Trophoblast cell (in vitro differentiated cells and primary cell): ENCODE measurements at regions not wholly inside any gene's neighbourhood (a gene's known extent, or its start where the extent isn't known, plus 50 kb on each side); places are given as distances from the start of the nearest gene placed in this dataset.
"Not testable (repeated sequence)": the region's sequence is repeated elsewhere in the genome, so short reads cannot be mapped to it uniquely, and the experiment has no call there.

Experiments used
- DNase-seq, 2 donors: peaks; one replicate each; pipeline ENCODE4 v3.0.0-alpha.2; 2016
- H2AFZ ChIP-seq: 2 replicates; pipeline ENCODE4 v1.6.1; 2013; ENCODE audit warnings: low read length, moderate library complexity, mild to moderate bottlenecking; ENCODE audit not compliant: insufficient read depth, poor library complexity
- H2AK5ac ChIP-seq: 2 replicates; pipeline ENCODE4 v1.6.1; 2013; ENCODE audit warnings: mild to moderate bottlenecking, low read length
- H2BK120ac ChIP-seq: 2 replicates; pipeline ENCODE4 v1.6.1; 2013; ENCODE audit warnings: low read length, mild to moderate bottlenecking, moderate library complexity; ENCODE audit not compliant: insufficient read depth, poor library complexity
- H2BK12ac ChIP-seq: 2 replicates; pipeline ENCODE4 v1.6.1; 2013; ENCODE audit warnings: mild to moderate bottlenecking, low read length, moderate library complexity
- H2BK5ac ChIP-seq: 2 replicates; pipeline ENCODE4 v1.6.1; 2013; ENCODE audit warnings: low read length, low read depth, moderate library complexity, mild to moderate bottlenecking; ENCODE audit not compliant: poor library complexity
- H3K14ac ChIP-seq: 2 replicates; pipeline ENCODE4 v1.6.1; 2013; ENCODE audit warnings: mild to moderate bottlenecking, low read length
- H3K18ac ChIP-seq: 2 replicates; pipeline ENCODE4 v1.6.1; 2013; ENCODE audit warnings: mild to moderate bottlenecking, low read length
- H3K23ac ChIP-seq: 2 replicates; pipeline ENCODE4 v1.6.1; 2013; ENCODE audit warnings: low read length
- H3K27ac ChIP-seq: 2 replicates; pipeline ENCODE4 v1.5.1; 2013; ENCODE audit warnings: low read depth, mild to moderate bottlenecking, inconsistent platforms, low read length, moderate library complexity
- H3K27me3 ChIP-seq: 2 replicates; pipeline ENCODE4 v1.6.1; 2013; ENCODE audit warnings: inconsistent platforms, mild to moderate bottlenecking, low read length, moderate library complexity; ENCODE audit not compliant: insufficient read depth
- H3K36me3 ChIP-seq, 2 experiments: 1 replicate in 1 of 2; 2 replicates in 1 of 2; pipeline ENCODE4 v1.6.1; 2013; ENCODE audit warnings: low read length in 2 of 2, mild to moderate bottlenecking in 2 of 2, moderate library complexity in 1 of 2; ENCODE audit not compliant: insufficient read depth in 2 of 2, control insufficient read depth in 1 of 2
- H3K4ac ChIP-seq: 2 replicates; pipeline ENCODE4 v1.6.1; 2013; ENCODE audit warnings: low read depth, mild to moderate bottlenecking, low read length, moderate library complexity
- H3K4me1 ChIP-seq, 2 experiments: 1 replicate in 1 of 2; 2 replicates in 1 of 2; pipeline ENCODE4 v1.6.1; 2013; ENCODE audit warnings: low read length in 2 of 2, mild to moderate bottlenecking in 2 of 2, moderate library complexity in 1 of 2; ENCODE audit not compliant: insufficient read depth in 2 of 2, control insufficient read depth in 1 of 2
- H3K4me2 ChIP-seq: 2 replicates; pipeline ENCODE4 v1.6.1; 2013; ENCODE audit warnings: inconsistent platforms, mild to moderate bottlenecking, low read length, moderate library complexity
- H3K4me3 ChIP-seq: 2 replicates; pipeline ENCODE4 v1.5.1; 2013; ENCODE audit warnings: mild to moderate bottlenecking, low read depth, low read length, inconsistent platforms
- H3K79me1 ChIP-seq: one replicate; pipeline ENCODE4 v1.6.1; 2013; ENCODE audit warnings: low read length
- H3K79me2 ChIP-seq: 2 replicates; pipeline ENCODE4 v1.6.1; 2013; ENCODE audit warnings: low read length, mild to moderate bottlenecking; ENCODE audit not compliant: control insufficient read depth, insufficient read depth, poor library complexity
- H3K9ac ChIP-seq: 2 replicates; pipeline ENCODE4 v1.6.1; 2013; ENCODE audit warnings: mild to moderate bottlenecking, low read length
- H3K9me3 ChIP-seq: 2 replicates; pipeline ENCODE4 v1.6.1; 2013; ENCODE audit warnings: low read depth, mild to moderate bottlenecking, control low read depth, inconsistent platforms, low read length; ENCODE audit not compliant: insufficient read depth
- H4K12ac ChIP-seq: 2 replicates; pipeline ENCODE4 v1.6.1; 2013; ENCODE audit warnings: low read depth, mild to moderate bottlenecking, low read length, moderate library complexity
- H4K8ac ChIP-seq: 2 replicates; pipeline ENCODE4 v1.6.1; 2013; ENCODE audit warnings: low read depth, mild to moderate bottlenecking, low read length, moderate library complexity
- H4K91ac ChIP-seq: one replicate; pipeline ENCODE4 v1.6.1; 2013; ENCODE audit warnings: low read depth, mild to moderate bottlenecking, low read length, moderate library complexity
- WGBS: extraction: QIAGEN DNeasy Blood & Tissue Kit; methylation state at CpG from one replicate; pipeline ENCODE4 v1.1.7; 2013; ENCODE audit warnings: missing lambda C conversion rate; ENCODE audit not compliant: insufficient read length, insufficient coverage; ENCODE audit errors: extremely low coverage; 5-methylcytosine and 5-hydroxymethylcytosine counted together

GRCh38 chr2:12487253-12488004, 229.3 kb upstream of the TRIB2 start:
- Histone ChIP-seq H2AK5ac (no peak overlapping the region), H3K79me1 (no peaks in the 10 kb centered on the region), H3K23ac (no peak overlapping the region), H3K9ac (no peak overlapping the region), H3K4ac (no peak overlapping the region), H3K9me3 (no peaks in the 10 kb centered on the region), H2AFZ (no peak overlapping the region), H2BK12ac (no peak overlapping the region), H3K4me1 (peaks cover 0 to 6% of the 10 kb centered on the region in 2 experiments), H4K8ac (no peak overlapping the region), H3K18ac (no peak overlapping the region), H2BK5ac (no peak overlapping the region), H2BK120ac (no peak overlapping the region), H3K36me3 (no peaks in the 10 kb centered on the region), H3K4me3 (no peak overlapping the region), H3K79me2 (no peaks in the 10 kb centered on the region), H3K4me2 (no peak overlapping the region), H4K12ac (no peak overlapping the region), H4K91ac (no peak overlapping the region), H3K27ac (no peak overlapping the region), H3K27me3 (no peaks in the 10 kb centered on the region), H3K14ac (no peak overlapping the region)
- DNase-seq: no peak
- WGBS: no CpG with 5 or more reads among the region's 8 CpGs

- Histone ChIP-seq H3K27me3 (no peaks in the 10 kb centered on the region), H4K12ac (no peak overlapping the region), H2AK5ac (no peak overlapping the region), H3K4me3 (no peak overlapping the region), H3K14ac (no peak overlapping the region), H3K79me1 (no peaks in the 10 kb centered on the region), H2BK12ac (no peak overlapping the region), H4K91ac (no peak overlapping the region), H3K36me3 (no peaks in the 10 kb centered on the region), H3K9me3 (no peaks in the 10 kb centered on the region), H3K18ac (no peak overlapping the region), H3K4me2 (no peak overlapping the region), H3K79me2 (no peaks in the 10 kb centered on the region), H3K9ac (no peak overlapping the region), H3K23ac (no peak overlapping the region), H3K4ac (no peak overlapping the region), H3K27ac (no peak overlapping the region), H2BK120ac (no peak overlapping the region), H3K4me1 (peaks cover 0 to 6% of the 10 kb centered on the region in 2 experiments), H2BK5ac (no peak overlapping the region), H4K8ac (no peak overlapping the region), H2AFZ (no peak overlapping the region)
- WGBS: no CpG with 5 or more reads among the region's 12 CpGs
- no peak for DNase-seq
Measured at GRCh38 chr2:12488352-12489318, 228.1 kb upstream of the TRIB2 start.

GRCh38 chr2:12490641-12491040, 226.1 kb upstream of the TRIB2 start:
- no peak overlapping the region for H3K27ac ChIP-seq
- H3K14ac ChIP-seq: no peak overlapping the region
- peaks cover 0 to 6% of the 10 kb centered on the region in 2 experiments for H3K4me1 ChIP-seq
- WGBS: no CpG with 5 or more reads among the region's 4 CpGs
- H2BK5ac ChIP-seq: no peak overlapping the region
- H3K36me3 ChIP-seq: no peaks in the 10 kb centered on the region
- no peak overlapping the region for H3K4me3 ChIP-seq
- H3K27me3 ChIP-seq: no peaks in the 10 kb centered on the region
- no peaks in the 10 kb centered on the region for H3K79me2 ChIP-seq
- no peak overlapping the region for H2AFZ ChIP-seq
- H3K79me1 ChIP-seq: no peaks in the 10 kb centered on the region
- no peak overlapping the region for H3K23ac ChIP-seq
- H3K4me2 ChIP-seq: no peak overlapping the region
- no peak overlapping the region for H2AK5ac ChIP-seq
- H3K18ac ChIP-seq: no peak overlapping the region
- no peaks in the 10 kb centered on the region for H3K9me3 ChIP-seq
- DNase-seq: no peak
- no peak overlapping the region for H4K12ac ChIP-seq
- no peak overlapping the region for H4K91ac ChIP-seq
- H3K4ac ChIP-seq: no peak overlapping the region
- no peak overlapping the region for H2BK120ac ChIP-seq
- no peak overlapping the region for H4K8ac ChIP-seq
- H3K9ac ChIP-seq: no peak overlapping the region
- H2BK12ac ChIP-seq: no peak overlapping the region

GRCh38 chr2:12492360-12492759, 224.4 kb upstream of the TRIB2 start:
- H3K79me2 ChIP-seq, H3K79me1 ChIP-seq, H2BK12ac ChIP-seq, H2BK5ac ChIP-seq, H3K23ac ChIP-seq, H3K9ac ChIP-seq, H3K14ac ChIP-seq, H3K9me3 ChIP-seq, H3K27ac ChIP-seq, H2AK5ac ChIP-seq, H4K12ac ChIP-seq, DNase-seq, H3K4ac ChIP-seq, H3K4me1 ChIP-seq, H2AFZ ChIP-seq, H3K18ac ChIP-seq, H3K4me3 ChIP-seq, H2BK120ac ChIP-seq, H4K91ac ChIP-seq, H4K8ac ChIP-seq, H3K4me2 ChIP-seq, H3K27me3 ChIP-seq, H3K36me3 ChIP-seq: not testable (repeated sequence)
- WGBS: no CpG with 5 or more reads among the region's 3 CpGs
